Astrocyte (in vitro differentiated cells and primary cell): ENCODE measurements at regions not wholly inside any gene's neighbourhood (a gene's known extent, or its start where the extent isn't known, plus 50 kb on each side); places are given as distances from the start of the nearest gene placed in this dataset.

Experiments used
- EZH2 ChIP-seq: IDR thresholded peaks from 2 replicates; pipeline ENCODE4 v1.6.1; 2012; ENCODE audit warnings: mild to moderate bottlenecking, low read length, inconsistent platforms; ENCODE audit not compliant: insufficient read depth
- TF ChIP-seq, protein P1 (sequence below): IDR thresholded peaks from 2 replicates; pipeline ENCODE4 v1.5.1; 2011; ENCODE audit warnings: low read depth, mild to moderate bottlenecking, inconsistent platforms, low read length, moderate library complexity; ENCODE audit not compliant: insufficient read depth

DNA sequence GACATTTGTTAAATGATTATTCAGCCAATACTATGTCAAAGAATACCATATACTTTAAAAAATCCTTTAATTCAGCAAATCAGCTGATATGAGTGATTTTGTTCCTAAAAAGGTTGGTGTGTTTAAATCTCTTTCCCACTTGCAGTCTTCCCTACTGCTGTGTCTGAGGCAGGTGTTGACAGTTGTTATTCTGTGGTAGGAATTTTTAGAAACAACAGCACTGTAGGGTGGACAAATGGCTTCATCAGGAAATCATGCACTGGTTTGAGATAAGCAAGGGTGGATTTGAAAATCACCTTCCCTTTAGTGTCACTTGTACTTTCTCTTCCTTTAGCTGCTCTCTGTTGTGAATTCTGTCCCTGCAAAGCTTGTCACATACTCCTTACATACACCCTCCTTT lies 213.7 kb upstream of the SGK1 start:
- TF ChIP-seq, protein P1, sequence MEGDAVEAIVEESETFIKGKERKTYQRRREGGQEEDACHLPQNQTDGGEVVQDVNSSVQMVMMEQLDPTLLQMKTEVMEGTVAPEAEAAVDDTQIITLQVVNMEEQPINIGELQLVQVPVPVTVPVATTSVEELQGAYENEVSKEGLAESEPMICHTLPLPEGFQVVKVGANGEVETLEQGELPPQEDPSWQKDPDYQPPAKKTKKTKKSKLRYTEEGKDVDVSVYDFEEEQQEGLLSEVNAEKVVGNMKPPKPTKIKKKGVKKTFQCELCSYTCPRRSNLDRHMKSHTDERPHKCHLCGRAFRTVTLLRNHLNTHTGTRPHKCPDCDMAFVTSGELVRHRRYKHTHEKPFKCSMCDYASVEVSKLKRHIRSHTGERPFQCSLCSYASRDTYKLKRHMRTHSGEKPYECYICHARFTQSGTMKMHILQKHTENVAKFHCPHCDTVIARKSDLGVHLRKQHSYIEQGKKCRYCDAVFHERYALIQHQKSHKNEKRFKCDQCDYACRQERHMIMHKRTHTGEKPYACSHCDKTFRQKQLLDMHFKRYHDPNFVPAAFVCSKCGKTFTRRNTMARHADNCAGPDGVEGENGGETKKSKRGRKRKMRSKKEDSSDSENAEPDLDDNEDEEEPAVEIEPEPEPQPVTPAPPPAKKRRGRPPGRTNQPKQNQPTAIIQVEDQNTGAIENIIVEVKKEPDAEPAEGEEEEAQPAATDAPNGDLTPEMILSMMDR, result no peak
- no peak for TF ChIP-seq EZH2
